ENCODE measurements at regions not wholly inside any gene's neighbourhood (a gene's known extent, or its start where the extent isn't known, plus 50 kb on each side); places are given as distances from the start of the nearest gene placed in this dataset.

DNA sequence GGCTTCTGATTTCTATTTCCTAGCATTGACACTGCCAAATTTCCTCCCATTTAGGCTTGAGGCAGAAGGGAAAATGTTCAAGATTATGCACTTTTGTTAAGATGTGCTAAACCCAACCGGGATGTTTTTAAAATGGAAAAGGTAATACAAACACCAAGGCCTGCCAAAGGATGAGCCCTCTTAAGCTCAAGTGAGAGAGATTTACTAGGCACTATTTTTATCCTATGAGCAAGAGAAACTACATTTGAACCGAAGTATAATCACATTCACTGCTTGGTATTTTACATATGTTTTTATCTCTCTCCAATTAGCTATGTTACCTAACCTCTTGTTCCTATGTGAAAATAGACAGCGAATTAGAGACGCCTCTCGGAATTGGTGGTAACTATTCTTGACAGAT is 295.8 kb downstream of the GABRB3 start:
- intact Hi-C loops (cut with DNase I): loop anchor here in 1 of 2 donors (10.0 kb wide), 3 partner anchors 212 to 388 kb away; partner anchors contain the start of gene GABRA5
- ATAC-seq (peak; percentile 76 to 77), DNase-seq (no peak)

DNA sequence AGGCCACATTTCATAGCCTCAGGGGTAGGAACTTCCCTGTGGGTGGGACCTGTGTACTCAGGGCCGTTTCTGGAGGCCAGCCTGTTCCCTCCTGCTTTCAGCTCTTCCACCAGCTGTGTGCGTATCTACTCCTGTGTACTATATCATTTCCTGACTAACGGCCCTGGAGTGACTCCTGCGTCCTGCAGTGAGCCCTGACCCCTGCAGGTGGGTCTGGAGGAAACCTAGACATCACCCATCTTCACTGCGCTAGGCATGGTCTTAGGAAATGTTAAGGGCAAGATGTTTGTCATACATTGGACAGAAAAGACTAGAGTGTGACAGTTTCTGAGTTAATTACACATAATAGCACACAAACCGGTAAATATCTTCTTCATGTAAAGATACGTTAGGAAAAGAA is 297.3 kb downstream of the GABRB3 start:
- peak in 1 of 2 donors; percentile 40 for ATAC-seq
- DNase-seq: no peak
- intact Hi-C loops (cut with DNase I): loop anchor here in 1 of 2 donors (10.0 kb wide), 3 partner anchors 211 to 389 kb away; partner anchors contain the start of gene GABRA5

DNA sequence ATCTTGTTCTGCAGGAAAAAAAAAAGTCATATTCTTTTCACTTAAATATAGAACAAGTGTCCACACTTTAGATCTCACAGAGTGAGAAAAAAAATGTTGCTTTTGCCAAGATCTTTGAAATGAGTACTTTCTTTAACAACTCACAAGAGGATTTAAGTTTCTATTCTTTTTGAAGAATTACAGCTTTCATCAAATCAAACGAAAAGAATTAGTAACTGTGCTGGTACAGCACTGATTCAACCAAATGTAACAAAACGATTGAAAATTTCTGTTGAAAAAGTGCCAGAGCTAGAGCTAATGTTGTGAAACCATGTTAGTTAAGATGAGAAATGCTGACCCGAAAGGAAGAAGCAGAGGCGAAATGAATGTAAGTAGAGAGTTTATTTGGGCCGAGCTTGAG is 300.2 kb downstream of the GABRB3 start:
- intact Hi-C loops (cut with DNase I): loop anchor here in 1 of 2 donors (10.0 kb wide), 3 partner anchors 208 to 392 kb away; partner anchors contain the start of gene GABRA5
- ATAC-seq (no peak), DNase-seq (no peak)

DNA sequence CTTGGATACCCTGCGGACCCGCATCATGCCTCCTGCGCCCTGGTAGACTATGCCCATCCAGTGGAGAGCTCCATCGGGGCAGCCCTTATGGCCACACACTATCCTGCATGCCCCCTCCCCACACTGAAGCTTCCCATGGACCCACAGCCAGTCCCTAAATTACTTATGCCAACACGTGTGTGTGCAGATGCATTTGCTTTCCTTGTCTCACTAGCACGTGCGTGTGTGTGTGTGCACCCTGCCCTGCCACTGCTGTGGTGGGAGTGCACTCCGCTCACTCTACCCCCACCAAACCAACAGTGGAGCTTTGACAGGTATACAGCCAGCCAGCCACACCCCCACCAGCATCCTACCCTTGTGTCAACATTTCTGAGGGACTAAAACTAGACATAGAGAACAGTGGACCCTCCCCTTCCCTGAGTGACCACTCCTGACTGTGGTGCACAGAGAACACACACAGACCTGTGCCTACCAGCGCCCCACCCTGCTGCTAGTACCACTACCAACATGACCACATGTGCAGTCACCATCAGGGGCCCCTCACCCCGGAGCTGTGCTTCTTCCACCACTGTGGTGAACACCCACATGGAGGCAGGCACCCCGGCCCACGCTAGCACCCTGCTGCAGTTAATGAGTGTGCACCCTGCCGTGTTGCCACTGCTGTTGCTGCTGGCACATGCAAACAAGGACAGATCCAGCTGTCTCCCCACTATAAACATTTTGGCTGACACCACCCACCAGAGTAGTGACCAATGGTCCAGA is 310.8 kb downstream of the GABRB3 start:
- DNase-seq: no peak
- no peak for ATAC-seq
- intact Hi-C loops (cut with DNase I): no loop called here

DNA sequence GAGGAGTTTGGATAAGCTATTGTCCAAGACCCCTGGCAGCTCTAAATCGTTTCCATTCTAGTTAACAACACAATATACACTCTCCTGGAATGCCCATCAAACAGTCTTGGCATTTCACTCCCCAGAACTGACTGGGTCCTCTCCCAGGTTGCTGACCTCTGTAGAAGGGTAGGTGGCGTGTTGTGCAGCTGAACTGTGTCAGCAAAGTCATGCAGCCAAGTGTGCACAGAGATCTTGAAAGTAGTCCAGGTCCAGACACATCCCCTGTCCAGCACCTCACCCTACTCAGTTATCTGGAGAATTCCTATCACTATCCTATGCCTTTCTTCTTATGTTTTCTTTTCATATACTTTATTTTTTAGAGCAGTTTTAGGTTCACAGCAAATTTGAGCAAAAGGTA is 312.7 kb downstream of the GABRB3 start:
- DNase-seq (no peak), ATAC-seq (peak in 1 of 2 donors; percentile 55)
- intact Hi-C loops (cut with DNase I): no loop called here

DNA sequence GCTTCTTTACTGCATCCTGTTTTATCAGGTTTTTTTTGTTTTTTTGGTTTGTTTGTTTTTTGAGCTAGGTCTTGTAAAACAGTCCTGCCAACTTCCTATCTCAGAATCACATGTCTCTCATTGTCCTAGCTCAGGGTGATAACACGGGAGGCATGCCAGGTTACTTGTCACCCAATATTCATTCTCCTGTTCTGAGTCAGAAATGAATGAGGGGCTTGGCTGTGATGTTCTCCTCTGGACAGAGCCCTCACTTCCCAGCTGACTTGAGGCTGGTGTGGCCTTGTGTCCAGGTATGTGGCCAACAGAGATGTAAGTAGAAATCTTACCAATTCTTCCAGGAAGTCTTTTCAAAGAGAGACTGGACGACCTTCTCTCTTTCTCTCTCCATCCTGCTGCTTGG is 317.0 kb downstream of the GABRB3 start:
- ATAC-seq: peak; percentile 45 to 67
- intact Hi-C loops (cut with DNase I): no loop called here
- no peak for DNase-seq

DNA sequence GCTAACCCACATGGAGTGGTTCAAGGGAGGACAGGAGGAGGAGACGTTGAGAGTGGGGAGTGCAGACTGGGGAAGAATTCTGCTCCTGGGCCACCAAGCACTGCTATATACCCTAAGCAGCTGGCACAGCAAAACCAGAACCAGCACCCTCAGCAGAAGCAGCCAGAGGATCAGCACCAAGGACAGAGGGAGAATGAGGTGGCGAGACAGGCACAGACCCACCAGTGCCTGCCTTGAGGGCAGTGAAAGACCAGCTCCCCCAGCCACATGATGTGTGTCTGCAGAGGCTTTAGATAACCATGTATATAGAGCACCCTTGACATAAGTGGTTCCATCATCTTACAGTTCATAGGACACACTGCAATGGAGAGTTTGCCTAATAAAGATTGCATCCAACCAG is 319.0 kb downstream of the GABRB3 start:
- DNase-seq: no peak
- ATAC-seq: peak; percentile 51 to 71
- intact Hi-C loops (cut with DNase I): no loop called here

DNA sequence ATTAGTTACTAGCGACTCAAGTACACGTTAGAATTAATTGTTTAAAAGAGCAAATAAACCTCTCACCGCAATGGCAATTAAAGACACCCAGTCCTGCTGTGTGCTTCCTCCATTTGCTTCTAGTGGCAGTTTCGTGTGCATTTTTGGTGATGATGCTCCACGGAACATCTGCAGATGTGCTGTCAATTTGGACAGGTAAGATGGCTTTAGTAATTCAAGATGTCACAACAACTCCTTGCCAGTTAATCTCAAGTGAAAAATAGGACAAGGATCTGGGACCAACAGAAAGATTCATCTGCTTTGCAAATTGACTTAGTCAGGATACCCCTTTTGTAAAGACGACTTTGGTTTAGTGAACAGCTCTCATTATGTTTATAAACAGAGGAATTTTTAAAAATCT is 320.9 kb downstream of the GABRB3 start:
- intact Hi-C loops (cut with DNase I): no loop called here
- no peak for ATAC-seq
- DNase-seq: no peak

DNA sequence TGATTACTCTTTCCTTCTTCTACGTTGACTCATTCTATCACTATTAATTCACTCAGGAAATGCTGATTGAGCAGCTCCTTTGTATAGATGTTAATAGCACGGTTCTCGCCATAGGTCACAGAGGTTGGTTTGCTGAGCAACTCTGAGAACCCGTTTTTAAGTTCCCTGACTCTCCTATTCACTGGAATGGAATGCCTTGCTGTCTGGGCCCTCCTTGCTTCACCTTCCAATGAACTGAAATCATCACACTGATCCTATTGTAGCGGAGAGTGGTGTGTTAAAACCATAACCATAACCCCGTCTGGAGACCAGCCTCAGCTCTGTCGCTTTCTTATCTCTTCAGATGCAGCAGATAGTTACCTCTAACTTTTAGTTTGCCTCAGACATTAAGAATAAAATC is 323.6 kb downstream of the GABRB3 start:
- intact Hi-C loops (cut with DNase I): loop anchor here in 1 of 2 donors (10.0 kb wide), 1 partner anchor 184 kb away; no protein-coding TSS in a partner anchor
- ATAC-seq (peak in 1 of 2 donors; percentile 25), DNase-seq (no peak)

DNA sequence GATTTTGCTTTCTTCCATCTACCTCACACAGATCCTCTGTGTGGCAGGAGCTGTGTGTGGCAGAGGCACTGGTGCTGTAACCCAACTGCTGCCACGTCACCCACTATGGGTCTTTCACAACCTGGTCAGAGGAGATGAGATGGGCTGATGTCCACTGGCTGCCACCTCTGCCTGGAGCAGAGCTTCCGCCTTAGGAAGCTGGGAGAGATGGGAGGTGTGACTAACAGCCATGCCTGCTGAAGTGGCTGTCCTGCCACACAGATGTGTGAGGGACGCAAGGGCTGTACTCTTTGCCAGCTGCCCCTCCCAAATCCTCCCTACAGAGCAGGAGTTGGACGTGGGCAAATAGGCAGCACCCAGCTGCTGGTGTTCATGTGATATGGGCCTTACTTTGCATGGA is 329.5 kb downstream of the GABRB3 start:
- intact Hi-C loops (cut with DNase I): loop anchor here in 1 of 2 donors (5.0 to 10.0 kb wide), 2 partner anchors 46 to 179 kb away; no protein-coding TSS in a partner anchor
- DNase-seq: peak; percentile 77
- ATAC-seq: peak; percentile 95 to 97

DNA sequence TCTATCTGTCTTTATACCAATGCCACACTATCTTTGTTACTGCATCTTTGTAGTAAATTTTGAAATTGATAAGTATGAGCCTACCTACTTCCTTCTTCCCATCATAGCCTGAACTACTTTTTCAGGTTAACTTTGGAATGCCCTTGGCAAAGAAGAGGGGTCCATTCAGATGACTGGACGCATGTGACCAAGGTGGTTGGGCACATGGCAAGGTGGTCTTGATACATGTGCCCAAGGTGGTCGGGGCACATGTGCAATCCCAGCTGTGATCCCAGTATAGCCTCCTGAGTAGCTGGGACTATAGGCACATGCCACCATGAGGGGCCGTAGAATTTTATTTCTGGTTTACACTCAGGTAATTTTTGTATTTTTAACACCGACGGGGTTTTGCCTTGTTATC is 330.2 kb downstream of the GABRB3 start:
- DNase-seq (no peak), ATAC-seq (no peak)
- intact Hi-C loops (cut with DNase I): loop anchor here in 1 of 2 donors (5.0 to 10.0 kb wide), 2 partner anchors 45 to 178 kb away; no protein-coding TSS in a partner anchor

DNA sequence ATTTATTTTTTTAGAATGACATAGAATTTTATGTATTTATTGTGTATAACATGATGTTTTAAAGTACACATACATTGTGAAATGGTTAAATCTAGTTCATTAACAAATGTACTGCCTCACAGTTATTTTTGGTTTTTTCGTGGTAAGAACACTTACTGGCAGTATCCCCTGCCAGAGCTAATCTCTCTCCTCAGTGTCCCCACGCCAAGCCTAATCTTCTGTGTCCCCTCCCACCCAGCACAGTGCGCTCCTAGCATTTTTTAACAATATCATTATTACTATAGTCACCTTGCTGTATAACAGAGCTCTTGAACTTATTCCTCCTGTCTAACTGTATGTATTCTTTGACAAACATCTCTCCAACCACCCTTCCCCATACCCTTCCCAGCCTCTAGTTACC is 333.2 kb downstream of the GABRB3 start:
- intact Hi-C loops (cut with DNase I): loop anchor here in 1 of 2 donors (5.0 to 10.0 kb wide), 2 partner anchors 42 to 175 kb away; no protein-coding TSS in a partner anchor
- DNase-seq (no peak), ATAC-seq (peak in 1 of 2 donors; percentile 29)

DNA sequence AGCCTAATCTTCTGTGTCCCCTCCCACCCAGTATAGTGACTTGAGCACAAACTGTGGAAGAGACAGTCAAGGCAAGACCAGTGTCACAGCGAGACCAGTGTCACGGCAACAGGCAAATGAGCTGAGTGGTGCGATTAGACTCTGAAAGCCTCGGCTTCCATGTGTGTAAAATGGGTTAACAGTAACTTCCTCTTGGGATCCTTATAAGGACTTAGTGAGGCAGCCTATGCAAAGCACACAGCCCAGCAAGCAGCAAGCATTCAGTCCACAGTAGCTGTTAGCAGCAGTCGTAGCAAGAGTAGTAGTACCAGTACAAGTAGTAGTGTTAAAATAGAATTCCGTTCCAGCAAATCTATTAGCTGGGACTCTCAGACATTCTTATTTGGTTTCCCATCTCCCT is 334.1 kb downstream of the GABRB3 start:
- intact Hi-C loops (cut with DNase I): no loop called here
- no peak for DNase-seq
- no peak for ATAC-seq

DNA sequence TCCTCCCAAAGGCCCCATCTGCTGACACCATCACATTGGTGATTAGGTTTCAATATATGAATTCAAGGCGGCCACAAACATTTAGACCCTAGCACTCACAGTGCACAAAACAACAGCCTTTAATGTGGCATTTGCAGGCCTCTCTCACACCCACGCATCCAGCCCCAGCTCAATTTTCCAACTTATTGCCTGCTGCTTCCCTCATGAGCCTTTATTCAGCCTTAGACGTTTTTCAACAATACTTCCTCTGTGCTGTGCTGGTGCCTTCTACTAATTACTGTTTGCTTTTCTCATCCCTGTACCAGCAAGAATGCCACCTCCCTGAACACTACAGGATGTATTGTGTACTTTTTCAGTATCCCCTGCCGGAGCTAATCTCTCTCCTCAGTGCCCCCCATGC is 334.6 kb downstream of the GABRB3 start:
- intact Hi-C loops (cut with DNase I): no loop called here
- ATAC-seq (no peak), DNase-seq (no peak)

DNA sequence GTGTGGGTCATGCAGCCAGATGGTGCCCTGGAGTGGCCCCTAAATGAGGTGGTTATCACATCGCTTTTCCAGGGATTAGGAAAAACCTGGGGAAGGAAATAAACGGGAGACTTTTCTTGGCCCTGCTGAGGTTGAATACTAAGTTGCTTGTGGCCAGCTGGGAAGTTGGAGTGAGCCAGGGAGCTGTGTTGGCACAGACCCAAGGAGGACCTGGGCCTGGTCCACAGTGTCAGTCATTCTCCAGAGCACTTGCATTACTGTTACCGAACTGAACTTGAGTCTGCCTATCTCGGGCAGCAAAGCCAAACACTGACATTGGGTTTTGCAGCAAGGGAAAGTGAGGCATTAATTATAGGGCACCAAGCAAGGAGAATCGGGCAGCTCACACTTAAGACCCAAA is 339.0 kb downstream of the GABRB3 start:
- intact Hi-C loops (cut with DNase I): no loop called here
- ATAC-seq: peak; percentile 58 to 78

DNA sequence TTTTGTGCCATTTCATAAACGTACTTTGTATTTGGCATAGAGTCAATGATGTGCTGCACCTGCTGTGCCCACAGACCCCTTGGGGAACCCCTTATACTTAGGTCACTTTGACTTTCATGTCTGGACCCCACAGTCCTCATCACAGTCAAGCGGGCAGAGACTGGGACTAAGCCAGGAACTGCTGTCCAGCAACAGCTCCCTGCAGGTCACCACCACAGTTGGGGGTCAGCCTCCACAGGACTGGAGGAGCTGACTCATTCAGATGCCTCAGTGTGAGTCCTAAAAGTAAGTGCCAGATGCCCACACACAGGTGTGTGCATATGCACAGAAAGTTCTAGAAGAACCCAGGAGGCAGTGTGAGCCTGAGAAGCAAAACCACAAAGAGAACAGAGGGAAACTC is 339.8 kb downstream of the GABRB3 start:
- DNase-seq: no peak
- intact Hi-C loops (cut with DNase I): no loop called here
- peak; percentile 43 to 74 for ATAC-seq

More for the DNA sequence above, 339.0 kb downstream of the GABRB3 start:
- no peak for DNase-seq

DNA sequence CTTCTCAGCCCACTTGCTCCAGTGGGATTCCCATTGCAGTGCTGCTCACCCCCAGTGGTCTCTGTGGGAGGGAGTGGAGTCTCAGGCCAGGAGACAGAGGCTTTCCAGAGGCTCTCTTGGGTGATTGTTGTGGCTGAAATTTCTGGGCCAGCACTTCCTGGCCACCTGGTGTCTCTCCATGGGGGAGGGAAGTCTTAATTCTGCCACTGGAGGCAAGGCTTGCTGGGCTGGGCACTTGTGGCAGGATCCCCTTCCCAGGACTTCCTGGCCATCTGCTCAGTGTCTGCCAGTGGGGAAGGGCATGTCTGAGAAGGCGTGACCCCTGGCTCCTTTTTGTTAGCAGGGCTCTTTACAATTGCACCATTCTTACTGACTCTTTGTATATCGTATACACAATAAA is 351.8 kb downstream of the GABRB3 start:
- intact Hi-C loops (cut with DNase I): no loop called here
- ATAC-seq (peak; percentile 23 to 50), DNase-seq (no peak)

DNA sequence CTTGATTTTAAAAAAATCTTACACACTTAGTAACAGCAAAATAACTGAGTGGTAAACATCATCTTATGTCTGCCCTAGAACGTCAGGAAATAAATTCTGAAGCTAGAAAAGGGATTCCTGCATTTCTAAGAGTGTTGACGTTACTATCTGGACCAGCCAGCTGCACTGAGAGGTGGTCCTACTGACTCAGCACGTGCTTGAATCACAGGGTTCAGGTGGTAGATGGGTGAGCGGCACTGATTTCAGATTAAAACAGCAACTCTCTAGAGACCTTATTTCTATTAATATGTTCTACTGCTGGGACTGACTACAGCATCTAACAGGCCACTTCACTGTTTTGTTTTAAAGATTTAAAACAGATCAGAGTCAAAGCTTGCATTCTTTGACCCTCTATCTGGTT is 377.2 kb downstream of the GABRB3 start:
- no peak for DNase-seq
- no peak for ATAC-seq
- intact Hi-C loops (cut with DNase I): loop anchor here in 1 of 2 donors (5.0 kb wide), 2 partner anchors 47 to 103 kb away; no protein-coding TSS in a partner anchor

DNA sequence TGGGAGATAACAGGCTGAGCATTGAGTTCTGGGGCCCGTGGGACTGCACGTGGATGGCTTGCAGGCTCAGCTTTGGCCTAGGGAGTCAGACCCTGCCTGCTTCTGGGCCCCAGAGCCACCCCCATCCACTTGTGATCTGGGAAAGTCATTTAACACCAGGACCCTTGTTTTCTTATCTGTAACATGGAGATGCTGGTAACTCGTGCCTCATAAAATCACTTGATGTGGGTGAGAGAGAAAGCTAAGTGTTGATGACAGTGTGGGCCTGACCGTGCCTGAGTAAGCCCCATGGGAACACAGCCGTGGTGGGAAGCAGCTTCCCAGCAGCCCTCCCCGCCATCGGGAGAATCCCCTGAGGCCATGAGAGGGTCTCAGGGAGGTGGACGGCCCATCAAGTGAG is 378.1 kb downstream of the GABRB3 start:
- ATAC-seq: peak; percentile 77 to 79
- peak; percentile 55 for DNase-seq
- intact Hi-C loops (cut with DNase I): loop anchor here in 1 of 2 donors (5.0 kb wide), 2 partner anchors 48 to 102 kb away; no protein-coding TSS in a partner anchor

DNA sequence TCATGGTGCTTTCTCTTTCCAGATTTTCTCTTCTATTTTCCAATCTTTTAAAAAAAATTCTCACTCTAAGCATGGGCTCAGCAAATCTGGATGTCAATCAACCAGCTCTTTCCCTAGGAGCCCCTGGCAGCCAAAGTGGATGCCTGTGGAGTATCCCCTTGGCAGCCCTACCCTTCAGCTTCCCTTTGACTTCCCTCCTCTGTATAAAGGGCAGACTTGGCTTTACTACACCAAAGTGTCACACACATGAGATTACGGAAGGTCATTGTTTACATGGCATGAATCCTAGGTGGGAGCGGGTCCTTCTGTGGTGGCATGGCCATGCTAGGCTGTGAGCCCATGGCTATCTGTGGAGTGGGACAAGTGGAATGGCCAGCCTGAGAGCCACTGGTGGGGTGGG is 379.9 kb downstream of the GABRB3 start:
- DNase-seq: no peak
- ATAC-seq: peak; percentile 29 to 36
- intact Hi-C loops (cut with DNase I): no loop called here

Measured in left cardiac atrium (tissue), 4 donors.